NCI-H526 treated with DMSO at 0.1 percent for 48 hours (cell line): ENCODE measurements at regions not wholly inside any gene's neighbourhood (a gene's known extent, or its start where the extent isn't known, plus 50 kb on each side); places are given as distances from the start of the nearest gene placed in this dataset.
"Not testable (repeated sequence)": the region's sequence is repeated elsewhere in the genome, so short reads cannot be mapped to it uniquely, and the experiment has no call there.

Experiments used
- DNase-seq: peaks from one replicate; lab custom pipeline; 2025; lab: John Stamatoyannopoulos, UW

GRCh38 chr6:128738112-128738511 lies 144.8 kb upstream of the LAMA2 start:
- no peak for DNase-seq

- no peak for DNase-seq
Measured at GRCh38 chr6:128736780-128737179, 146.2 kb upstream of the LAMA2 start.

- no peak for DNase-seq
Measured at GRCh38 chr6:128731249-128732165, 151.4 kb upstream of the LAMA2 start.

- DNase-seq, result no peak
Measured at GRCh38 chr6:128727500-128727899, 155.4 kb upstream of the LAMA2 start.

- DNase-seq, result no peak
Measured at GRCh38 chr6:128725271-128726233, 157.4 kb upstream of the LAMA2 start.

GRCh38 chr6:128724738-128725137 lies 158.2 kb upstream of the LAMA2 start:
- no peak for DNase-seq

GRCh38 chr6:128723667-128724066 lies 159.3 kb upstream of the LAMA2 start:
- DNase-seq, result no peak

- no peak for DNase-seq
Measured at GRCh38 chr6:128720891-128721290, 162.0 kb upstream of the LAMA2 start.

- no peak for DNase-seq
Measured at GRCh38 chr6:128719786-128720185, 163.2 kb upstream of the LAMA2 start.

GRCh38 chr6:128713461-128713860 lies 169.5 kb upstream of the LAMA2 start:
- no peak for DNase-seq

GRCh38 chr6:128712898-128713297 lies 170.0 kb upstream of the LAMA2 start:
- no peak for DNase-seq

GRCh38 chr6:128711149-128711548 lies 171.8 kb upstream of the LAMA2 start:
- DNase-seq, result no peak

GRCh38 chr6:128710315-128710714 lies 172.6 kb upstream of the LAMA2 start:
- DNase-seq, result no peak

GRCh38 chr6:128704601-128705000 lies 178.3 kb upstream of the LAMA2 start:
- DNase-seq, result no peak

GRCh38 chr6:128703794-128704193 lies 179.1 kb upstream of the LAMA2 start:
- not testable (repeated sequence) for DNase-seq

- no peak for DNase-seq
Measured at GRCh38 chr6:128696691-128697689, 176.6 kb upstream of the PTPRK start.

GRCh38 chr6:128694303-128695009 lies 174.1 kb upstream of the PTPRK start:
- no peak for DNase-seq

- no peak for DNase-seq
Measured at GRCh38 chr6:128690063-128690462, 169.7 kb upstream of the PTPRK start.

GRCh38 chr6:128686084-128686483 lies 165.7 kb upstream of the PTPRK start:
- no peak for DNase-seq

- no peak for DNase-seq
Measured at GRCh38 chr6:128676456-128676855, 156.1 kb upstream of the PTPRK start.

- DNase-seq, result no peak
Measured at GRCh38 chr6:128672023-128672422, 151.6 kb upstream of the PTPRK start.
